K562 (cell line): ENCODE measurements at regions not wholly inside any gene's neighbourhood (a gene's known extent, or its start where the extent isn't known, plus 50 kb on each side); places are given as distances from the start of the nearest gene placed in this dataset.

ENCODE experiments used
- ATAC-seq: fragments of 200-7000 bp; cut with Tn5 transposase; 3 replicates; pipeline ENCODE4 v1.9.1; 2020; ENCODE audit warnings: moderate library complexity
- BruUV-seq: library from RNA; stranded (reverse); fragments of 400-500 nt; replicated peaks from 2 replicates; lab custom pipeline; 2021; lab: Mats Ljungman, UMichigan
- CTCF ChIA-PET: fragments of 300-600 bp; formaldehyde crosslinking; extraction: SDS; loops from one replicate; lab custom pipeline; 2021; ENCODE audit warnings: low intra/inter-chr PET ratio; lab: Yijun Ruan, JAX
- POLR2A ChIA-PET: fragments of 300-600, 350-650 bp; sonication (Branson Sonifier 250); formaldehyde crosslinking; extraction: SDS; loops from one replicate; lab custom pipeline; 2021; ENCODE audit warnings: antibody characterized with exemption, inconsistent platforms; lab: Yijun Ruan, JAX
- DNase-seq, 4 experiments: peaks; one replicate each; pipeline versions ENCODE4 v3.0.0 to v3.0.0-alpha.2; 2011 to 2018; ENCODE audit warnings: low spot score in 3 of 4, mixed read lengths in 3 of 4; ENCODE audit errors: extremely low read depth in 1 of 4
- FAIRE-seq: peaks from 2 replicates; lab custom pipeline; 2011; peaks lifted over from hg19 to GRCh38; lab: Jason Lieb, UNC
- H2AFZ ChIP-seq: 2 replicates; pipeline ENCODE4 v1.6.0; 2011; ENCODE audit warnings: low read depth, low read length, control low read depth, inconsistent platforms
- H3K27ac ChIP-seq: fragments of 200-600 bp; 3 replicates; pipeline ENCODE4 v1.8.0; 2011; ENCODE audit warnings: low read depth, mild to moderate bottlenecking, control low read depth, inconsistent platforms, low read length, moderate library complexity, mixed read lengths; ENCODE audit errors: extremely low read depth
- H3K27me3 ChIP-seq, 2 experiments: fragments of 300-600 bp in 1 of 2; 2 replicates in 1 of 2; 3 replicates in 1 of 2; pipeline versions ENCODE4 v1.6.0 to v1.8.0; 2011; ENCODE audit warnings: inconsistent platforms in 2 of 2, low read length in 2 of 2, mild to moderate bottlenecking in 1 of 2, mixed read lengths in 1 of 2, moderate library complexity in 1 of 2; ENCODE audit not compliant: control insufficient read depth in 2 of 2, insufficient read depth in 2 of 2
- H3K36me3 ChIP-seq: fragments of 300-600 bp; 3 replicates; pipeline ENCODE4 v1.8.0; 2011; ENCODE audit warnings: mild to moderate bottlenecking, low read length, inconsistent platforms; ENCODE audit not compliant: control insufficient read depth, insufficient read depth
- H3K4me1 ChIP-seq, 2 experiments: fragments of 200-600 bp in 1 of 2; replicated peaks in 1 of 2; 2 replicates in 1 of 2; 3 replicates in 1 of 2; pipeline versions ENCODE4 v1.5.1 to v1.8.0; 2011; ENCODE audit warnings: inconsistent platforms in 2 of 2, low read length in 2 of 2, mild to moderate bottlenecking in 1 of 2, mixed read lengths in 1 of 2, moderate library complexity in 1 of 2; ENCODE audit not compliant: control insufficient read depth in 2 of 2, insufficient read depth in 2 of 2
- H3K4me2 ChIP-seq: 2 replicates; pipeline ENCODE4 v1.6.1; 2011; ENCODE audit warnings: low read length, control low read depth, inconsistent platforms, mixed read lengths; ENCODE audit not compliant: insufficient read depth
- H3K4me3 ChIP-seq: fragments of 200-600 bp; sonication (generic), shearing (Covaris generic); 2 replicates; pipeline ENCODE4 v1.5.1; 2016; ENCODE audit warnings: control low read depth, inconsistent platforms
- H3K79me2 ChIP-seq: fragments of 200-600 bp; 3 replicates; pipeline ENCODE4 v1.8.0; 2011; ENCODE audit warnings: low read length, inconsistent platforms; ENCODE audit not compliant: control insufficient read depth, insufficient read depth
- H3K9ac ChIP-seq, 2 experiments: 2 replicates each; pipeline versions ENCODE4 v1.6.0 to v1.6.1; 2011; ENCODE audit warnings: low read depth in 2 of 2, low read length in 2 of 2, control low read depth in 1 of 2, inconsistent platforms in 1 of 2, mild to moderate bottlenecking in 1 of 2, mixed read lengths in 1 of 2; ENCODE audit not compliant: insufficient read depth in 1 of 2
- H3K9me1 ChIP-seq: one replicate; pipeline ENCODE4 v1.6.0; 2011; ENCODE audit warnings: inconsistent platforms, mild to moderate bottlenecking, low read length, moderate library complexity; ENCODE audit not compliant: control insufficient read depth, insufficient read depth
- H3K9me3 ChIP-seq: replicated peaks from 2 replicates; pipeline ENCODE4 v1.5.1; 2011; ENCODE audit warnings: low read depth, low read length, inconsistent platforms; ENCODE audit not compliant: control insufficient read depth, insufficient read depth
- H4K20me1 ChIP-seq: replicated peaks from 2 replicates; pipeline ENCODE4 v1.6.1; 2011; ENCODE audit warnings: low read length, inconsistent platforms, mixed read lengths; ENCODE audit not compliant: control insufficient read depth, insufficient read depth
- ID3 ChIP-seq, 2 experiments: fragments of 250-450 bp in 1 of 2; fragments of 450-650 bp in 1 of 2; sonication (Bioruptor Pico) in 1 of 2; IDR thresholded peaks; 2 replicates each; pipeline versions ENCODE4 v1.6.1 to v1.8.0; 2016 to 2021; ENCODE audit warnings: mild to moderate bottlenecking in 2 of 2, moderate library complexity in 2 of 2, missing compliant biosample characterization in 1 of 2, missing genetic modification characterization in 1 of 2
- NFRKB ChIP-seq: fragments of 450-650 bp; IDR thresholded peaks from 2 replicates; pipeline ENCODE4 v1.6.1; 2016; ENCODE audit warnings: low read depth
- RFX7 ChIP-seq: fragments of 250-450 bp; sonication (Bioruptor Pico); IDR thresholded peaks from 2 replicates; pipeline ENCODE4 v1.5.1; 2021; ENCODE audit warnings: mild to moderate bottlenecking
- ZNF311 ChIP-seq: fragments of 250-450 bp; sonication (Bioruptor Pico); IDR thresholded peaks from 2 replicates; pipeline ENCODE4 v1.4.0; 2020; ENCODE audit warnings: mild to moderate bottlenecking, moderate library complexity
- ZNF407 ChIP-seq: fragments of 450-650 bp; IDR thresholded peaks from 2 replicates; pipeline ENCODE4 v1.6.1; 2016; ENCODE audit warnings: low read depth
- ZNF592 ChIP-seq: fragments of 450-650 bp; IDR thresholded peaks from 2 replicates; pipeline ENCODE4 v1.6.1; 2017; ENCODE audit warnings: antibody characterized with exemption, mild to moderate bottlenecking
- WGBS: fragments of 100-300 bp; shearing (Covaris generic); methylation state at CpG from one replicate; pipeline ENCODE4 v1.1.6; 2016; ENCODE audit warnings: low coverage, mixed read lengths; ENCODE audit not compliant: insufficient coverage; ENCODE audit errors: missing lambda C conversion rate; 5-methylcytosine and 5-hydroxymethylcytosine counted together
- in situ Hi-C: fragments of 300-500 bp; cut with MboI; formaldehyde crosslinking; loops from 4 replicates; pipeline ENCODE4 v1.15.0; 2018; ENCODE audit warnings: inconsistent platforms, mixed read lengths
- intact Hi-C: fragments of 100-400 bp; cut with micrococcal nuclease; formaldehyde crosslinking; loops from 2 replicates; pipeline ENCODE4 v1.14.2; 2022

GRCh38 chr9:108095496-108095895, 605.9 kb upstream of the KLF4 start:
- WGBS = no CpG with 5 or more reads among the region's 1 CpG
- TF ChIP-seq RFX7 (CRISPR knock-in tag) (no peak), ZNF592 (peak; percentile 2; the same call in 1 of the 2 replicates), ZNF407 (no peak), NFRKB (0 out of 2 replicates have a peak, but pooled peaks have one; percentile 48), ZNF311 (CRISPR knock-in tag) (no peak), ID3 (CRISPR knock-in tag; IDR thresholded peaks at IDR 0.05) (no peak), ID3 (tag; IDR thresholded peaks at IDR 0.05) (no peak)
- no peak for FAIRE-seq
- ChIA-PET POLR2A (no interaction called here), CTCF (no interaction called here)
- intact Hi-C loops (loop anchor here (10.0 kb wide), 1 partner anchor 311 kb away; no protein-coding TSS in a partner anchor), in situ Hi-C loops (no loop called here)
- peaks cover 9% of the 10 kb centered on the region for H3K9me3 ChIP-seq
- no peak for DNase-seq
- no peak for ATAC-seq
- no TSS peak for BruUV-seq
- no peaks in the 10 kb centered on the region for H3K36me3 ChIP-seq
- no peak overlapping the region for H3K4me3 ChIP-seq
- H3K27me3 ChIP-seq = no peaks in the 10 kb centered on the region
- peak overlapping the region; percentile 70 for H2AFZ ChIP-seq
- H3K79me2 ChIP-seq = no peaks in the 10 kb centered on the region
- H3K27ac ChIP-seq = peak overlapping the region; percentile 56; the same call in 1 of the 3 replicates
- 0 out of 4 replicates have a peak overlapping the region, but pooled peaks of 1 of the 2 experiments have one; percentile 22 for H3K9ac ChIP-seq
- H3K4me1 ChIP-seq = peaks cover 19 to 60% of the 10 kb centered on the region in 2 experiments
- no peaks in the 10 kb centered on the region for H4K20me1 ChIP-seq
- no peaks in the 10 kb centered on the region for H3K9me1 ChIP-seq
- H3K4me2 ChIP-seq = peak overlapping the region; percentile 25
